Activated naive CD8-positive, alpha-beta T cell treated with anti-CD3 and anti-CD28 coated beads for 36 hours (primary cell): ENCODE measurements at regions not wholly inside any gene's neighbourhood (a gene's known extent, or its start where the extent isn't known, plus 50 kb on each side); places are given as distances from the start of the nearest gene placed in this dataset.
"Not testable (repeated sequence)": the region's sequence is repeated elsewhere in the genome, so short reads cannot be mapped to it uniquely, and the experiment has no call there.

Source experiments
- DNase-seq: peaks from one replicate; pipeline ENCODE4 v3.0.0; 2021
- H3K27ac Mint-ChIP-seq: one replicate; pipeline ENCODE4 v1.8.0; 2022; ENCODE audit warnings: mild to moderate bottlenecking, moderate library complexity, mixed read lengths
- H3K27me3 Mint-ChIP-seq: one replicate; pipeline ENCODE4 v1.8.0; 2022; ENCODE audit warnings: mild to moderate bottlenecking, mixed read lengths
- H3K36me3 Mint-ChIP-seq: one replicate; pipeline ENCODE4 v1.8.0; 2021; ENCODE audit warnings: mild to moderate bottlenecking, mixed read lengths
- H3K4me1 Mint-ChIP-seq: one replicate; pipeline ENCODE4 v1.8.0; 2021; ENCODE audit warnings: mixed read lengths
- H3K4me3 Mint-ChIP-seq: one replicate; pipeline ENCODE4 v1.8.0; 2022; ENCODE audit warnings: mild to moderate bottlenecking, moderate library complexity, mixed read lengths
- H3K9me3 Mint-ChIP-seq: one replicate; pipeline ENCODE4 v1.8.0; 2022; ENCODE audit warnings: mixed read lengths

- Mint-ChIP-seq H3K9me3 (peaks cover 13% of the 10 kb centered on the region), H3K4me3 (no peak overlapping the region), H3K4me1 (peaks cover 11% of the 10 kb centered on the region), H3K27ac (no peak overlapping the region), H3K36me3 (no peaks in the 10 kb centered on the region), H3K27me3 (peaks cover 22% of the 10 kb centered on the region)
- no peak for DNase-seq
These were observed 81.9 kb upstream of the HES1 start for GRCh38 chr3:194054016-194054415.

GRCh38 chr3:194054540-194054939, 81.4 kb upstream of the HES1 start:
- Mint-ChIP-seq H3K4me1 (peaks cover 11% of the 10 kb centered on the region), H3K36me3 (no peaks in the 10 kb centered on the region), H3K4me3 (no peak overlapping the region), H3K9me3 (peaks cover 13% of the 10 kb centered on the region), H3K27me3 (peaks cover 22% of the 10 kb centered on the region), H3K27ac (no peak overlapping the region)
- no peak for DNase-seq

DNA sequence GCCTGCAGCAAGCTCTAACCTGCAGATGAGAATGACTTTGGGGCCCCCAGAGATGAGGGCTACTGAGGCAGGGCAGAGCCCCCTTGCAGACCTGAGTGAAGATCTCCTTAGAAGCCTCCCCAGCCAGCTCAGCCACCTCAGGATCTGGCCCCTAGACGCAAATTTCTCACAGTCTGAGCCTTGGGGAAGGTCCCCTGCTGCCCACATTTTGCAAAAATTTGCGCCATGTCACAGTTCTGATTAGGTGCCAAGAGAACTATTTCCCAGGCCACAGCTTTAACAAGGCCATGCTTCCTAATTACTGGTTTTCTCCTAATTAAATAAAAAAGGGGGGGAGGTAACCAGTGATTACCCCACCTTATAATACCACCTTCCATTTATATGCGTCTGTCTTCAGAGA, 81.0 kb upstream of the HES1 start:
- Mint-ChIP-seq H3K4me1 (peaks cover 11% of the 10 kb centered on the region), H3K36me3 (no peaks in the 10 kb centered on the region), H3K27ac (no peak overlapping the region), H3K4me3 (no peak overlapping the region), H3K27me3 (peaks cover 22% of the 10 kb centered on the region), H3K9me3 (peaks cover 13% of the 10 kb centered on the region)
- DNase-seq: no peak

GRCh38 chr3:194056323-194056722, 79.6 kb upstream of the HES1 start:
- H3K4me1 Mint-ChIP-seq: peaks cover 11% of the 10 kb centered on the region
- DNase-seq, H3K36me3 Mint-ChIP-seq, H3K4me3 Mint-ChIP-seq, H3K9me3 Mint-ChIP-seq, H3K27ac Mint-ChIP-seq: not testable (repeated sequence)
- peaks cover 22% of the 10 kb centered on the region for H3K27me3 Mint-ChIP-seq

DNA sequence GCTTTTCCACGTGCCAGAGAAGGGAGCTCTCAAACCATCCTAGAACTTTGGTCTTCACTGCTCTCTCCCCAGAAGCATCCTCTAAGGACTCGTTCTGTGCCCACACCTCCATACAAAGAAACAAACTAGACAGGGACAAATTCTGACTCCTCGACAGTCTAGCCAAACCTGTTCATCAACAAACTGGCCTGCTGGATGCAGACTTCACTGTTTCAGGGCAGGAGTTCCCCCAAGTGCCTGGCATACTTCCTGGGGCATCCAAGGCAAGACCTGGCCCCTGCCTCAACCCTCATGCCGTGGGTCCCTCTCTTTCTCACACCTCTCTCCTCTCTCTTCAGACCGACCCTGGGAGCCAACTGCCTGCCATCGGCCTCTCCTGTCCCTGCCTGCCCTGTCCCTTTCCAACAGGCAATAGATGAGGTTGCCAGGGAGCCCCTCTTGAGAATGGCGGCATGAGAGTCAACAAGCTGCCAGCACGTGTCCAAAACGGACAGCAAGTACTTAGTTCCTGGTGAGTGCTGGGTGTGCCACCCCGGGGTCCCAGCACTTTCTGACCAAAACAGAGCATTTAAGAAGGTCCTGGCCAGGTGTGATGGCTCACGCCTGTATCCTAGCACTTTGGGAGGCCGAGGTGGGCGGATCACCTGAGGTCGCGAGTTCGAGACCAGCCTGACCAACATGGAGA, 79.1 kb upstream of the HES1 start:
- H3K36me3 Mint-ChIP-seq: no peaks in the 10 kb centered on the region
- peaks cover 22% of the 10 kb centered on the region for H3K27me3 Mint-ChIP-seq
- no peak overlapping the region for H3K27ac Mint-ChIP-seq
- DNase-seq: no peak
- peaks cover 11% of the 10 kb centered on the region for H3K4me1 Mint-ChIP-seq
- peaks cover 5% of the 10 kb centered on the region for H3K9me3 Mint-ChIP-seq
- no peak overlapping the region for H3K4me3 Mint-ChIP-seq

DNA sequence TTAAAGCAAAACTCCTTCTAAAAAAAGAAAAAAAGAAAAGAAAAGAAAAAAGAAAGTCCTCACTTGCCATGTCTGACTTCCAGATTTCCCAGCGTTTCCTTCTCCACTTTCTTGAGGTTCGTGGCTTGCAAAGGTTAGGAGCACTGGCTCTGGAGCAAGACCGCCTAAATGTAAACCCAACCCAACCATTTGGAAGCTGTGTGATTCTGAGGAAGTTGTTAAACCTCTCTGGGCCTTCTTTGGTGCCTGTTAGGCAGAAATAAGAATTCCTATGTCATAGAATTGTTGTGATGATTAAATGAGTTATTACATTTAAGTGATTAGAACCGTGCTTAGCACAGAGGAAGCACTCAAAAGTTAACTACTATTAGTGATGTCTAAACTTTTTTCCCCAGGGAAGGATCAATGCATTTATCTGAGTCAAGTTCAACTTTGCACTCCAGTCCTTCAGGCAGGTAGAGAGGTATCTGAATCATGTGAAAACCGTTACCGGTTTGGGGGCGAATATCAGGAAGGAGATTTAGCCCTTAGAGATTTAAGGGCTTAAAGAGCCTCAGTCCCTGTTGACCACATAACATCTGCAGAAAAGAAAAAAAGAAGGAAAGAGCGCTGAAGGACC, 78.3 kb upstream of the HES1 start:
- DNase-seq: no peak
- Mint-ChIP-seq H3K27me3 (peaks cover 22% of the 10 kb centered on the region), H3K4me3 (peak overlapping the region; percentile 60), H3K27ac (no peak overlapping the region), H3K36me3 (no peaks in the 10 kb centered on the region), H3K9me3 (peaks cover 3% of the 10 kb centered on the region), H3K4me1 (peaks cover 11% of the 10 kb centered on the region)

- Mint-ChIP-seq H3K4me1 (peaks cover 11% of the 10 kb centered on the region), H3K4me3 (peak overlapping the region; percentile 60), H3K27ac (peak overlapping the region; percentile 16), H3K27me3 (peaks cover 18% of the 10 kb centered on the region), H3K36me3 (no peaks in the 10 kb centered on the region), H3K9me3 (peaks cover 3% of the 10 kb centered on the region)
- DNase-seq: peak; percentile 37
These were observed 77.8 kb upstream of the HES1 start for GRCh38 chr3:194058189-194058571.

GRCh38 chr3:194058753-194059152, 77.2 kb upstream of the HES1 start:
- no peak for DNase-seq
- Mint-ChIP-seq H3K4me3 (no peak overlapping the region), H3K9me3 (peaks cover 3% of the 10 kb centered on the region), H3K27me3 (peaks cover 16% of the 10 kb centered on the region), H3K36me3 (no peaks in the 10 kb centered on the region), H3K4me1 (peaks cover 11% of the 10 kb centered on the region), H3K27ac (no peak overlapping the region)

DNA sequence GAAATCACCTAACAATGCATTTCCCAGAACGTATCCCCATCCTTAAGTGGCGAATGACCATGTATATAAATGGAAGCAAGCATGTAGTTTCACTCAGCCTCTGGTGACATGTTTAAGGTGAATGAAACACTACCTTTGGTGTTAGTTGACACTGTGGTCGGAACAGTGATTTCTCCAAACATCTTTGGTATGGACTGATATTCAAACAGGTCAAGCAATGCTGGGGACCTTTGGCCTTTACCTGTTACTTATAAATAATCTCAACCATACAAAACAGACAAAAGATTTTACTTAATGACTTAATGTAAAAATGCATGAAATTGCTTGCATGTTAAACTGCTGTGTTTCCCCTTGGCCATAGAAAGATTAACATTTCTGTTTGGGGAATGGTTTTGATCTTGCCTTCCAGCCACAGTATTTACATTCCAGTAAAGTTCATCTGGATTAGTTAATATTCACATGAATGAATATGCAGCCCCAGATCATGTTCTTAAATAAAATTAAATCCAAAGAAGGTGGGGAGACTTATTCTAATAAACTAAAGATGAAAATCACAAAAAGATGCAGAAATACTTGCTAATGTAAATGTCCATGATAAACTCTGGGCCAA, 74.4 kb upstream of the HES1 start:
- Mint-ChIP-seq H3K27me3 (peaks cover 21% of the 10 kb centered on the region), H3K27ac (no peak overlapping the region), H3K4me1 (peaks cover 8% of the 10 kb centered on the region), H3K36me3 (no peaks in the 10 kb centered on the region), H3K4me3 (no peak overlapping the region), H3K9me3 (peaks cover 2% of the 10 kb centered on the region)
- no peak for DNase-seq

DNA sequence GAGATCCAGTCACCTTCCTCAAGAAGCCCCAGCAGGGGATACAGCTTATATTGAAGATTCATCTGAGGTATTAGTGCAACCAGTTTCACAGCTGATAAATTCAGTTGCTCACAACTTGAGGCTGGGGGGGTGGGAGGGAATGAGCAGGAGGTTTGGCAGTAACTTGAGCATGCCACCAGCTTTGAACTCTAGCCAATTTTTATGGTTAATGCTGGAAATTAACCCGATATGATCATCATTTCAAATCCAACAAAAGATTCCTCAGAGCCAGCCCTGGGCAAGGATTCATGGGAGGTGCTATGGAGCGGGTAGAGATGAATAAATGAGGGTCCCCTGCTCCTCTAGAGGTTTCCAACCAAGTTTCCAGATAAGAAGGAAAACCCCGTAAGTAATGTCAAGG, 73.1 kb upstream of the HES1 start:
- Mint-ChIP-seq H3K4me3 (no peak overlapping the region), H3K27ac (no peak overlapping the region), H3K27me3 (peaks cover 10% of the 10 kb centered on the region), H3K9me3 (peaks cover 8% of the 10 kb centered on the region), H3K36me3 (no peaks in the 10 kb centered on the region), H3K4me1 (peaks cover 2% of the 10 kb centered on the region)
- DNase-seq: no peak

- H3K27me3 Mint-ChIP-seq: peaks cover 14% of the 10 kb centered on the region
These were observed 71.3 kb upstream of the HES1 start for GRCh38 chr3:194064380-194065332.

DNA sequence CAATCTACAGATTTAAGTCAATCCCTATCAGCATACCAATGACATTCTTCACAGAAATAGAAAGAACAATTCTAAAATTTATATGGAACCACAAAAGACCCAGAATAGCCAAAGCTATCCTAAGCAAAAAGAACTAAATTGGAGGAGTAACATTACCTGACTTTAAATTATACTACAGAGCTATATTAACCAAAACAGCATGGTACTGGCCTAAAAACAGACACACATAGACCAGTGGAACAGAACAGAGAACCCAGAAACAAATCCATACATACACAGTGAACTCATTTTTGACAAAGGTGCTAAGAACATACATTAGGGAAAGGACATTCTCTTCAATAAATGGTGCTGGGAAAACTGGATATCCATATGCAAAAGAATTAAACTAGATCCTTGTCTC, 68.6 kb upstream of the HES1 start:
- not testable (repeated sequence) for H3K27ac Mint-ChIP-seq, DNase-seq, H3K36me3 Mint-ChIP-seq, H3K4me3 Mint-ChIP-seq
- peaks cover 10% of the 10 kb centered on the region for H3K4me1 Mint-ChIP-seq
- H3K9me3 Mint-ChIP-seq: peaks cover 18% of the 10 kb centered on the region
- H3K27me3 Mint-ChIP-seq: peaks cover 22% of the 10 kb centered on the region

More at GRCh38 chr3:194064380-194065332, 71.3 kb upstream of the HES1 start:
- DNase-seq: no peak
- Mint-ChIP-seq H3K27ac (no peak overlapping the region), H3K9me3 (peaks cover 15% of the 10 kb centered on the region), H3K4me3 (no peak overlapping the region), H3K4me1 (peaks cover under 1% of the 10 kb centered on the region), H3K36me3 (no peaks in the 10 kb centered on the region)

GRCh38 chr3:194067949-194068362, 68.0 kb upstream of the HES1 start:
- H3K4me1 Mint-ChIP-seq: peaks cover 10% of the 10 kb centered on the region
- no peak for DNase-seq
- peaks cover 18% of the 10 kb centered on the region for H3K9me3 Mint-ChIP-seq
- no peak overlapping the region for H3K27ac Mint-ChIP-seq
- peaks cover 28% of the 10 kb centered on the region for H3K27me3 Mint-ChIP-seq
- no peak overlapping the region for H3K4me3 Mint-ChIP-seq
- no peaks in the 10 kb centered on the region for H3K36me3 Mint-ChIP-seq

- Mint-ChIP-seq H3K9me3 (peaks cover 18% of the 10 kb centered on the region), H3K27me3 (peaks cover 34% of the 10 kb centered on the region), H3K4me3 (no peak overlapping the region), H3K27ac (peak overlapping the region; percentile 34), H3K4me1 (peaks cover 10% of the 10 kb centered on the region), H3K36me3 (no peaks in the 10 kb centered on the region)
- DNase-seq: no peak
These were observed 66.3 kb upstream of the HES1 start for GRCh38 chr3:194069421-194070219.
